Activated CD8-positive, alpha-beta T cell treated with anti-CD3 and anti-CD28 coated beads for 36 hours (primary cell): ENCODE measurements at regions not wholly inside any gene's neighbourhood (a gene's known extent, or its start where the extent isn't known, plus 50 kb on each side); places are given as distances from the start of the nearest gene placed in this dataset.
A peak's percentile ranks its signal among the peaks of the same experiment; 100 is the strongest.
"Not testable (repeated sequence)": the region's sequence is repeated elsewhere in the genome, so short reads cannot be mapped to it uniquely, and the experiment has no call there.

Source experiments
- ATAC-seq: fragments of 200-7000 bp; cut with Tn5 transposase; one replicate; pipeline ENCODE4 v1.10.0; 2021; ENCODE audit warnings: mild to moderate bottlenecking, moderate library complexity
- CTCF ChIA-PET: fragments of 350-600 bp; sonication (Branson Sonifier 250); formaldehyde crosslinking; loops from one replicate; lab custom pipeline; 2021; ENCODE audit warnings: antibody characterized with exemption; lab: Charles Lee
- POLR2A ChIA-PET: fragments of 350-600 bp; sonication (Branson Sonifier 250); formaldehyde crosslinking; loops from one replicate; lab custom pipeline; 2021; ENCODE audit warnings: antibody characterized with exemption; lab: Charles Lee
- DNase-seq: peaks from one replicate; pipeline ENCODE4 v3.0.0-alpha.2; 2020
- H3K27ac Mint-ChIP-seq: one replicate; pipeline ENCODE4 v1.8.0; 2021; ENCODE audit warnings: mild to moderate bottlenecking, mixed read lengths
- H3K27me3 Mint-ChIP-seq: one replicate; pipeline ENCODE4 v1.8.0; 2021; ENCODE audit warnings: mixed read lengths
- H3K36me3 Mint-ChIP-seq: one replicate; pipeline ENCODE4 v1.8.0; 2021; ENCODE audit warnings: low read depth, mixed read lengths
- H3K4me1 Mint-ChIP-seq: one replicate; pipeline ENCODE4 v1.8.0; 2021; ENCODE audit warnings: low read depth, mixed read lengths
- H3K4me3 Mint-ChIP-seq: one replicate; pipeline ENCODE4 v1.8.0; 2021; ENCODE audit warnings: mild to moderate bottlenecking, moderate library complexity, mixed read lengths
- H3K9me3 Mint-ChIP-seq: one replicate; pipeline ENCODE4 v1.8.0; 2021; ENCODE audit warnings: mixed read lengths
- CTCF ChIP-seq: fragments of 200-600 bp; IDR thresholded peaks from one replicate; pipeline ENCODE4 v1.8.0; 2022; ENCODE audit warnings: antibody characterized with exemption, mild to moderate bottlenecking
- intact Hi-C: fragments of 100-400 bp; cut with micrococcal nuclease; formaldehyde crosslinking; loops from one replicate; pipeline ENCODE4 v1.10.0; 2022

- DNase-seq (peak; percentile 32), ATAC-seq (no peak)
- POLR2A ChIA-PET, result interaction anchor here (0.6 kb wide), 1 partner anchor 146 kb away, joined by 3 read pairs; no protein-coding TSS in a partner anchor
- peaks cover 47% of the 10 kb centered on the region for H3K4me1 Mint-ChIP-seq
- peak overlapping the region; percentile 63 for H3K27ac Mint-ChIP-seq
- CTCF ChIA-PET, result no interaction called here
- no peak overlapping the region for H3K4me3 Mint-ChIP-seq
- peaks cover 10% of the 10 kb centered on the region for H3K36me3 Mint-ChIP-seq
- no peaks in the 10 kb centered on the region for H3K9me3 Mint-ChIP-seq
- H3K27me3 Mint-ChIP-seq, result no peaks in the 10 kb centered on the region
- intact Hi-C loops, result no loop called here
- no peak for TF ChIP-seq CTCF
Measured at GRCh38 chr16:29154676-29155121, 169.8 kb downstream of the LAT start.

- TF ChIP-seq CTCF, result no peak
Measured at GRCh38 chr16:29154088-29154487, 169.2 kb downstream of the LAT start.

GRCh38 chr16:29153307-29153706 lies 168.5 kb downstream of the LAT start:
- POLR2A ChIA-PET, H3K9me3 Mint-ChIP-seq, H3K27me3 Mint-ChIP-seq, CTCF ChIA-PET, ATAC-seq, DNase-seq, H3K4me3 Mint-ChIP-seq, intact Hi-C loops, H3K27ac Mint-ChIP-seq: not testable (repeated sequence)
- peaks cover 61% of the 10 kb centered on the region for H3K4me1 Mint-ChIP-seq
- H3K36me3 Mint-ChIP-seq, result peaks cover 20% of the 10 kb centered on the region

More at GRCh38 chr16:29154088-29154487, 169.2 kb downstream of the LAT start:
- no peaks in the 10 kb centered on the region for H3K27me3 Mint-ChIP-seq
- DNase-seq (no peak), ATAC-seq (no peak)
- no peaks in the 10 kb centered on the region for H3K9me3 Mint-ChIP-seq
- H3K4me3 Mint-ChIP-seq, result no peak overlapping the region
- intact Hi-C loops, result no loop called here
- peaks cover 15% of the 10 kb centered on the region for H3K36me3 Mint-ChIP-seq
- H3K27ac Mint-ChIP-seq, result peak overlapping the region; percentile 24
- ChIA-PET POLR2A (no interaction called here), CTCF (no interaction called here)
- peaks cover 53% of the 10 kb centered on the region for H3K4me1 Mint-ChIP-seq

GRCh38 chr16:29152544-29153031 lies 167.7 kb downstream of the LAT start:
- intact Hi-C loops, CTCF ChIA-PET, H3K9me3 Mint-ChIP-seq, POLR2A ChIA-PET, H3K27me3 Mint-ChIP-seq, ATAC-seq: not testable (repeated sequence)
- peaks cover 21% of the 10 kb centered on the region for H3K36me3 Mint-ChIP-seq
- peak overlapping the region; percentile 80 for H3K27ac Mint-ChIP-seq
- peak; percentile 18 for DNase-seq
- H3K4me3 Mint-ChIP-seq, result peak overlapping the region; percentile 33
- peaks cover 66% of the 10 kb centered on the region for H3K4me1 Mint-ChIP-seq

- TF ChIP-seq CTCF, result no peak
- no peak overlapping the region for H3K27ac Mint-ChIP-seq
- CTCF ChIA-PET, result no interaction called here
- intact Hi-C loops, result no loop called here
- peaks cover 21% of the 10 kb centered on the region for H3K36me3 Mint-ChIP-seq
- DNase-seq (no peak), ATAC-seq (no peak)
- no peaks in the 10 kb centered on the region for H3K27me3 Mint-ChIP-seq
- H3K4me1 Mint-ChIP-seq, result peaks cover 57% of the 10 kb centered on the region
- no peaks in the 10 kb centered on the region for H3K9me3 Mint-ChIP-seq
- POLR2A ChIA-PET, result no interaction called here
- H3K4me3 Mint-ChIP-seq, result no peak overlapping the region
Measured at GRCh38 chr16:29151317-29151716, 166.5 kb downstream of the LAT start.

- ATAC-seq, DNase-seq, CTCF ChIA-PET, H3K9me3 Mint-ChIP-seq, intact Hi-C loops, H3K27ac Mint-ChIP-seq, H3K4me3 Mint-ChIP-seq, H3K27me3 Mint-ChIP-seq, POLR2A ChIA-PET: not testable (repeated sequence)
- peaks cover 54% of the 10 kb centered on the region for H3K4me1 Mint-ChIP-seq
- peaks cover 21% of the 10 kb centered on the region for H3K36me3 Mint-ChIP-seq
Measured at GRCh38 chr16:29149912-29150311, 165.1 kb downstream of the LAT start.
